GM12872 (cell line): ENCODE measurements at regions not wholly inside any gene's neighbourhood (a gene's known extent, or its start where the extent isn't known, plus 50 kb on each side); places are given as distances from the start of the nearest gene placed in this dataset.
A peak's percentile ranks its signal among the peaks of the same experiment; 100 is the strongest.

ENCODE experiments used
- CTCF ChIP-seq: IDR thresholded peaks from 3 replicates; pipeline ENCODE4 v1.5.1; 2011; ENCODE audit warnings: low read depth, mild to moderate bottlenecking, low read length, moderate library complexity; ENCODE audit not compliant: insufficient read depth

DNA sequence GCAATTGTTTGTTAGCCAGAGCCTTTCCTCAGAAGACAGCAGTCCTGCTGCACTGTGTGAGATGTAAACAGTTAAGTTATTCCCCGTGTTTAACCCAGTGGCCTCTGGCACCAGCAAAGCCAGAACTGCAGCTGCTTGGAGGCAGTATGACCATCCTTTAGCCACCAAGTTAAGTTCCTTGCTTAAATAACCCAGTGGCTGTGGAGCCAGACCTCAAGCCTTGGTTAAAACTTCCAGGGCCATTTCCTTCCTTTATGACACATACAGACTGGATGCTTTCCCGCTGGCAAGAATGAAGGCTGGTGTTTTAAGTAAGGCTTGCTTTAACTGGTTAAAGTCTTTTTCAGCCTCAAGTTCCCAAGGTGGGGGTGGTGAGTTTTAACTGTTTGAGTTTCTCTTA, 379.8 kb downstream of the DCAF12L2 start:
- no peak for TF ChIP-seq CTCF

DNA sequence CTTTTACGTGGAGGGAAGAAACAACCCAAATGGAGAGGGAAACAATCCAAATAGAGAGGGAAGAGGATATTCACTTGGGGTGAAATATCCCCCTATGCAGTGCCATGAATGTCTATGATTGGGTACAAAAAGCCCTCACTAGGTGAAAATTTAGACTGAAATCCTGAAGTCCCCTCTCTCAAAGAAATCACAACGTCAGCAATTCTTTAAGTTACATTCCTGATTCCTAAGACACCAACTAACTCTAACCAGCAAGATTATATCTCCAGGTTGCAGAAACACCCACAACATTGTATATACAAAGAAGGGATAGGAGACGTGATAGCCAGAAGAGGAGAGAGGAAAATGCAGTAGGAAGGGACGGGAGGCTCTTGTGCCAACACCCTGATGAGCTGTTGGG, 374.3 kb downstream of the DCAF12L2 start:
- no peak for TF ChIP-seq CTCF

GRCh38 chrX:125810856-125811255, 355.2 kb downstream of the DCAF12L2 start:
- no peak for TF ChIP-seq CTCF

DNA sequence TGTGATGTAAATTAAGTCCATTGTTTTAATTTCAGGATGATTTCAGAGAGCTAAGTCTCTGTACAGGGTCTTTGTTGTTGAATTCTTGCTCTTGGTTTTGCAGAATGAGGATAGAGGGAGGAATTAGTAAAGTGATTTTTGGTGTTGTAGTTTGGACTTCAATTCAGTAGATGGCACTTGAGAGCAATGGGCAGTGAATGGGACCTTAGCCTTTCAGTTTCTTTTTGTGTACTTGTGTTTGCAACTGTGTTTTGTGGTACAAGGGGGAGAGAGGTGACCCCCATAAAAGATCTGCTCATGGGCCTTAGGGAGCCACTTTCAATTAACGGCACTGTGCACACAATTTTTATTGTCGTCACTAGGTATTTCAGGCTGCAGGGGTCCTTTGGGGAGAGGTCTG, 340.0 kb downstream of the DCAF12L2 start:
- TF ChIP-seq CTCF: peak; percentile 38; the same call in 1 of the 3 replicates

- no peak for TF ChIP-seq CTCF
These were observed 339.2 kb downstream of the DCAF12L2 start for GRCh38 chrX:125826774-125827451.

GRCh38 chrX:125846271-125846670, 319.8 kb downstream of the DCAF12L2 start:
- no peak for TF ChIP-seq CTCF

DNA sequence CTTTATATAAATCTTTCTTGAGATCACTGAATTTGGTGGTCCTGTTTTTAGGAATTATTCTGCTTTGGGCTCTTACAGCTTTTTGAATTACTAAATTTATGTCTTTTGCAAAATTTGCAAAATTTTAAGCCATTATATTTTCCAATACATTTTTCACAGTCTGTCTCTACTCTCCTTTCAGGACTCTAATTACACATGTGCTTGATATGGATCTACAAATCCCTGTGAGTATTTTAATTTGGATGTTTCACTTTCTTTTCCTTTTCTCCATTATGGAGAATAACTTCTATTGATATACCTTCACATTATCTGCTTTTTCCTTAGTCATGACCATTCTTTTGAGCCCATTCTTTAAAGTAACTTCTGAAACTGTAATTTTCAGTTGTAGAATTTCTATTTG, 315.4 kb downstream of the DCAF12L2 start:
- TF ChIP-seq CTCF: no peak

- TF ChIP-seq CTCF: no peak
These were observed 282.9 kb downstream of the DCAF12L2 start for GRCh38 chrX:125883169-125883568.
